UCSD-AML1 (cell line): ENCODE measurements at regions not wholly inside any gene's neighbourhood (a gene's known extent, or its start where the extent isn't known, plus 50 kb on each side); places are given as distances from the start of the nearest gene placed in this dataset.
A peak's percentile ranks its signal among the peaks of the same experiment; 100 is the strongest.

Source experiments
- DNase-seq: peaks from one replicate; lab custom pipeline; 2025; ENCODE audit not compliant: unreplicated experiment; lab: John Stamatoyannopoulos, UW

- DNase-seq, result no peak
These were observed 1203.6 kb upstream of the GJE1 start for GRCh38 chr6:140929121-140929520.

- no peak for DNase-seq
These were observed 1209.7 kb upstream of the GJE1 start for GRCh38 chr6:140923048-140923447.

- DNase-seq, result no peak
These were observed 1211.1 kb upstream of the GJE1 start for GRCh38 chr6:140921366-140922226.

GRCh38 chr6:140917911-140918310 lies 1214.8 kb upstream of the GJE1 start:
- DNase-seq, result no peak

GRCh38 chr6:140915551-140915950 lies 1217.2 kb upstream of the GJE1 start:
- DNase-seq, result no peak

- no peak for DNase-seq
These were observed 1217.6 kb upstream of the GJE1 start for GRCh38 chr6:140915103-140915502.

DNA sequence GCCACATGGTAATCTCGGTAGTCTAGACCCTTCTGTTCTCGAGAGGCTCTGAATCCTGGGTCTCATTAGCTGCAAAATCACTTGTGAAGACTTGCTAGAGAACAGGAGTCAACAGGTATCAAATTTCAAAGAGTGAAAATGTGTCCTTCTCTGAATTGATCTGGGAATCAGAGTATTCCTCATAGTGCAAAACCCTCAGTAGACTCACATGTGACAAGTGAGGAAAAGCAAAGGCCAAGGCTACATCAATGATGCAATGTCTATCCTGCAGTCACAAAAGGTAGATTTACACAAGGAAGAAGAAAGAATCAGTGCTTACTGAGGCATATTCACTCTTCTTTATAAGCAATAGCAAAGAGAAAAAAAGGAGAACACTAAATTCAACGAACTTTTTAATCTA lies 1220.0 kb upstream of the GJE1 start:
- no peak for DNase-seq

DNA sequence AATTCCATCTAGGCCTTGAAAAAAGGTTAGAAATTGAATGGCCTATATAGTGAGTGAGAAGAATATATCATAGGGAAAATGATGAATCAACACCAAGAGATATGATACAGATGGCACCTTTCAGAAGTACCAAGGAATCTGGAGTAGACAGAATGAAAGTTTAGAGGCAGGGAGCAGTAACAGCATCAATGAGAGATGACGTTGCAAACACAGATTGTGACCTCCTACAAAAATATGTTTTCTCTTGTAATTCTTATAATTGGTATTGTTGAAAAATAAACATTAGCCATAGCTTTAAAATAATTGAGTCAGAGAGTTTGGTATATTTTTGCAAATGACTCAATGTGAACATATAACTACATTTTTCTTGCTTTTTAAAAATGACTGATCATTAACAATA lies 1223.1 kb upstream of the GJE1 start:
- DNase-seq, result no peak

DNA sequence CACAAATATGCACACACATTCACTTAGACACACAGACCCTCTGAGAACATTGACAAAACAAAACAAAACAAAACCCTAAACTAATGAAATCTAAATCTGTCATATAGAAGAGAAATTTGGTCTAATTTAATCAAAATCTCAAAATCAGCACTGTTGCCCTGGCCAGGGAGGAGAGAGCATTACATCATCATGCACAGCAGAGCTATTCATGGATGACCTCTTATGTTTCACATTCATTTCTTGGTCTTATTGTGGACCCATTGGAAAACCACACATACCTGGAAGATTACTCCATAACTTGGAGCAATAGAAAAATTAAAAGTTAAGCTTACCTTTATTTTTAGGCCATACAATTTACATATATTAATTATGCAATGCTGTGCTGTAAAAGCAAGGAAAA lies 1223.6 kb upstream of the GJE1 start:
- DNase-seq, result no peak

DNA sequence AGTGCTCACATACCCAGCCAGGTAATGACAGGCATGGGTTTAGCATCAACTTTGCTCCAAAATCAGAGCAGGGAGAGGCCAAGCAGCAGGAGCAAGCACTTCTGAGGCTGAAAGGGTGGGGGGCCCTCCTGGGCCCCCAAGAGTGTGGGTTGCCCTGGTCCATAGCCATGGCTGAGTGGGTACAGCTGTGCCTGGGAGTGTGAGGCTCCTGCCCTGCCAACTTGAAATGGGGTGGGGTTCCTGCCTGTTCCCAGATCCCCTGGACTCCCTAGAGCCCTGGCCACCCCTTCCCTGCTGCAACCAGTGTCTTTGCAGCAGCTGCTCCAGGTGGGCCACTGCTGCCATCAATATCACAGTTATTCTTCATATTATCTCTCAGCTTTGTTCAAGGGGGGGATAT lies 1224.2 kb upstream of the GJE1 start:
- DNase-seq, result no peak

- no peak for DNase-seq
These were observed 1225.5 kb upstream of the GJE1 start for GRCh38 chr6:140907235-140907634.

DNA sequence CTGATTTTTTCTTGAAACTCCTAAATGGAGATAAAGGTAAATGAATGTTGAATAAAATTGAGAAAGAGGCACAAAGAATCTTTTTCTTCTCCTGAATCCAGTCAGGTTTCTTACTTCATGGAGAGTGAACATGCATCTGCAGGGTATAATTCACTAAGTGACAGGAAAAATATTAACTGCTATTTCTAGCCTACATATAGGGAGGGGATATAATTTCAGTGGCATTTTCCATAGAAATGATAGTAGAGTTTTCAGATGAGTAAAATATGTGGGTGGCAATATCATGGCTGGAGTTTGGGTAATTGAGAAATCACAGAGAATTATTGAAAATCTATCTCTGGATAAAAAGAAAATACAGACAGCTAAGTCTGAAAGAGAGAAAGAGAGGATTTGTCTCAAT lies 1227.0 kb upstream of the GJE1 start:
- no peak for DNase-seq

GRCh38 chr6:140905050-140905449 lies 1227.7 kb upstream of the GJE1 start:
- no peak for DNase-seq

- peak; percentile 80 for DNase-seq
These were observed 1234.7 kb upstream of the GJE1 start for GRCh38 chr6:140897804-140898573.

DNA sequence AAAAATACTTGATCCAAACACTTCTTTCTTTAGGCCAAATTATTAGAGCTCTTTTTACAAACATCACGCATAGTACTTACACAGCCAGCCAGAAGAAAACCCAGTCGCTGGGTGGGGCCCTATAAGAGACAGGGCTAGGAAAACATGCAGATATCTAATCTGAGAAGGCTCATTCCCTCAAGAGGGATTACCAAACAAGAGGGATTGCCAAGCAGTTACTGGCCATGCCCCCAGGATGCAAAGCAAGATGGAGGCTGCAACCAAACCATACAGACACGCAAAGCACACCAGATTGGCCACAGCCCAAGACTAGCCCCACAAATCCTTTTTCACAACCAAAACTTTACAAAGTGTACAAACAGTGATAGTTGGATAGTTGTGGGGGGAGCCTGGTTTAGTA lies 1235.4 kb upstream of the GJE1 start:
- DNase-seq, result peak; percentile 43

DNA sequence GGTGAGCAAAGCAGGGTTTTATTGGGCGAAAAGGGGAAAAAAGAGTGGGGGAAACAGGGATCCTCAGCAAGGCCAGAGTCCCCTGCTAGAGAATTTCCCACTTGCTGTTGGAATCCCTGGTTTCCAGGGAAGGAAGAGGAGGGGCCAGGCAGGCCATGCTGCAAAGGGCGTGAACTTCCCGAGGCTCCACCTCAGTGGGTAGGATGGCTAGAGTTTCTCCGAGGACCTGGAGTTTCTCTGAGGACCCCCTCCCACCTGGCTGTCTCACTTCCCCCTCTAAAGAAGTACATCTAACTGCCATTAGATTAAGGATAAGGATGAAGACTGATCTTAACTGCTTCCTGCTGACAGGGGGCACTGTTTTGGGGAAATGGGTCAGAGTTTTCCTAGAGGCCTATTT lies 1239.3 kb upstream of the GJE1 start:
- DNase-seq, result no peak

DNA sequence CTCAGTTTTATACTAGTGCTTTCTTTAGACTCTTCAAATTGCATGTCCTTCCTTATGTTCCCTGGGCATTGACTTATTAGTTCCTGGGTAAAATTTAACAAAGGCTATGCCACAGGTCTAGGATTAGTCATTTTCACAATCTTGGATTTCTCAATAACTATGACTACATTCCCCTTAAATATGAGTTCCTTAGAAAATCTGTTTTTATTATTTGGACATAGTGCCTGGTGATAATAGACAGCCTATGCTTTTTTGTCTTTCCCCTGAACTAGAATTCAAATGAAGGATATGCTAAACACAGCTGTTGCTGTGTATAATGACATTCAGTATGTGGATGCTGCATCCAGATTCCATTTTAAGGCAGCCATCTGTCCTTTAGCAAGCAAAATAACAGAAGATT lies 1252.8 kb upstream of the GJE1 start:
- DNase-seq, result no peak

- no peak for DNase-seq
These were observed 1258.7 kb upstream of the GJE1 start for GRCh38 chr6:140874066-140874465.

DNA sequence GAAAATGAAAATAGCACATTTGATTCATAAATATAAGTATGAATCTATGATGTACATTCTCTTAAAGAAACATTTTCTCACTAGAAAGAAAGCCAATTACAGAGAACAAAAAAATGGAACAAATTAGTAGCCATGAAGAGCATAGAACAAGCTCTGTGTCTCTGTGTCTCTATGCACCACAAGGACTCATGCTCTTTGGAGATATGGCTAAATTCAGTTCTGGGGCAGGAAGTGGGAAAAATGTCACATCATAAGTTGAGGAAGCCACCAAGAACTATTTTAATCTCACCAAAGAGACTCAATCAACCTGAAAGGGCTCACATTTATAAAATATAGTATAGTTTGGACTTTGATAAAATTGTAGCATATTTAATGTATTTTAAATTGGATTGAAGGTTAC lies 1259.8 kb upstream of the GJE1 start:
- peak; percentile 6 for DNase-seq

GRCh38 chr6:140871911-140872310 lies 1260.8 kb upstream of the GJE1 start:
- DNase-seq, result no peak

GRCh38 chr6:140867336-140867735 lies 1265.4 kb upstream of the GJE1 start:
- no peak for DNase-seq

DNA sequence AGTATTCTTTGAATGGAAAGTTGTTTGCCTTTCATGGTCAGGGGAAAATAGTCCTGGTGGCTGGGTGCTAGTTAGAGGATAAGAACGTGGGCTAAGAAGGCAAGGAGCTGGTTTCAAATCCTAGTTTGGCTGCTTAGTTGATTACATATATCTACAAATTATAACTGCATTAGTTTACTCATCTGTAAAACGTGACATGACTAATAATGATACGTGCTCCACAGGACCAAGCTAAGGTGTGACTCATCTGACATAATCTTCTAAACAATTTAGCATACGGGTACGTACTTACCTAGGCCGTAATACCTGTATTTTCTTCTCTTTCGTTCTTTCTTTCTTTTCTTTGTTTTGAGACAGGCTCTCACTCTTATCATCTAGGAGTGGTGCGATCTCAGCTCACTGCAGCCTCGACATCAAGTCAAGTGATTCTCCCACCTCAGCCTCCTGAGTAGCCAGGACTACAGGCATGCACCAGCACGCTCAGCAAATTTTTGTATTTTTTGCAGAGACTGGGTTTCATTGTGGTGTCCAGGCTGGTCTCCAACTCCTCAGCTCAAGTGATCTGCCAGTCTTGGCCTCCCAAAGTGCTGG lies 1274.2 kb upstream of the GJE1 start:
- no peak for DNase-seq
